GM21447 (cell line): ENCODE measurements at regions not wholly inside any gene's neighbourhood (a gene's known extent, or its start where the extent isn't known, plus 50 kb on each side); places are given as distances from the start of the nearest gene placed in this dataset.
"Not testable (repeated sequence)": the region's sequence is repeated elsewhere in the genome, so short reads cannot be mapped to it uniquely, and the experiment has no call there.

Experiments
- ATAC-seq: cut with Tn5 transposase; IDR thresholded peaks from one replicate; pipeline ENCODE4 v1.9.1; 2021; ENCODE audit not compliant: unreplicated experiment

DNA sequence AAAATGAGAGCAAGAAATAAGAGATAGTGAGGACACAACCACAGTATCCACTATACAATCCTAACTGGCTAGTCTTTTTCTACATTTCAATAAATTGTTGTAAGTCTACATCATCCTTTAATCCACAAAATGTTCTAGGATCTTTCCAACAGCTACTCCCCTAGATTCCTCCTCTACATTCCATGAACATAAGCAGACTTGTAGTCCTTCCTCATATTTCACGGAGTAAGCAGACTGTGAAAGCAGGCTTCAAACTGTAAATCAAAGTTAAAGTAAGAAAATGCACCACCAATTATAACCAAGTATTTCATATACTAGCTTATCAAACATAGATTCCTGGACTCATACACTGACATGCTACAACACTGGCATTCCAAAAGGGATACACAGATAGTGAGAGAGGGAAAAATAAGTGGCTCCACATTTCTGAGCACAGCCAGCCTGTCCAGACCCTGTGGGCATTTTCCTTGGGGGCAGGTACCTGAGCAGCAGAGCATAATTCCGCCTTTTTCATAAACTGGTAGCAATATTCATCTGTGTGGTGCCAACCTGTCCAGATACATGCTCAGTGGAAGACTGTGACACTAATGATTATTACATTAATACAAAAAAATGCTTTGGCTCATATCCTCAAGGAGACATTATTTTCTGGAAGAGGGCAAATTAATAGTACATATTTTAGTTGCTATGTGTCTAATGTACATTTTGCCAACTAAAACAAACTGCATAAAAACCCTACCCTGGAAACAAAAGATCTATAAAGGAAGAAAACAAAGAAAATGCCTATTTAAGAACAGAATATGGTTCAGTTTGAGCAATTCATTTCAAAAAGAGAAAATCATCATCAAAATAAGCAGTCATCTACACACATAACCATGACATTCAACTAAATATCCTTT lies 113.3 kb upstream of the FSCB start:
- ATAC-seq = no peak

DNA sequence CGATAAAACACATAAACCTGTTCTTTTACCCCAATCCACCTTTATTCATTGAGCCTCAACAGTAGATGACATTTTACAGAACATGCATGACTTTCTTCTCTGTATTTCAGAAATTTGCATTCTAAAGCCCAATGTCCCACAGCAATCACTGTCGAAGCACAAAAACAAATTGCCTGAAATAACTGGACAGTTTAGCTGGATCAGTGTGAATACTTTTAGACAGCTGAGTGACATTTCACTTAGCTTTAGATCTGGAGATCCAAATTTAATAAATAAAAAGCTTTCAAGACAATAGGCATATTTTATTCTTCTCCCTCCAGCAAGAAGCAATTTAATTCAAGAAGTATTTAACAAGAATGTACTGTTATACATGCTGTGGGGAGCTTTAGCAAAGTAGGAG lies 109.1 kb upstream of the FSCB start:
- no peak for ATAC-seq

- ATAC-seq = no peak
Measured at GRCh38 chr14:44613061-44613712, 106.1 kb upstream of the FSCB start.

DNA sequence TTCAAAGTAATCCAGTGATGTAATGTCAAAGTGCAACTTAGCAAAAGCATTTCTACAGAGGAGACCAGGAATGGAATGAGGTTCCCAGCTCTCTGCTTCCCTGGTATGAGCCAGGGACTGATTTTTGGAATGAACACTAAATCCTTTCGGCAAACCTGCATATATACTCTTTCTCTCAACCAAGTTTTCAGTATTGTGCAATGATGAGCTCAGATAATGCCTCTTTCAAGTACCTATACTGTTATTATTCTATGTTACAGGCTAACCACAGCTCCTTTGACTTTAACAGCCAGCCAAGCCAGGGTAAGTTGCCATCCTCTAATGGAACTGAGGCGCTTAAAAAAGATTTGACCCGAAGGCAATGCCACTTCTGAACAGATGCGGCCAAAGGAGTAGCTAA lies 104.9 kb upstream of the FSCB start:
- ATAC-seq = no peak

DNA sequence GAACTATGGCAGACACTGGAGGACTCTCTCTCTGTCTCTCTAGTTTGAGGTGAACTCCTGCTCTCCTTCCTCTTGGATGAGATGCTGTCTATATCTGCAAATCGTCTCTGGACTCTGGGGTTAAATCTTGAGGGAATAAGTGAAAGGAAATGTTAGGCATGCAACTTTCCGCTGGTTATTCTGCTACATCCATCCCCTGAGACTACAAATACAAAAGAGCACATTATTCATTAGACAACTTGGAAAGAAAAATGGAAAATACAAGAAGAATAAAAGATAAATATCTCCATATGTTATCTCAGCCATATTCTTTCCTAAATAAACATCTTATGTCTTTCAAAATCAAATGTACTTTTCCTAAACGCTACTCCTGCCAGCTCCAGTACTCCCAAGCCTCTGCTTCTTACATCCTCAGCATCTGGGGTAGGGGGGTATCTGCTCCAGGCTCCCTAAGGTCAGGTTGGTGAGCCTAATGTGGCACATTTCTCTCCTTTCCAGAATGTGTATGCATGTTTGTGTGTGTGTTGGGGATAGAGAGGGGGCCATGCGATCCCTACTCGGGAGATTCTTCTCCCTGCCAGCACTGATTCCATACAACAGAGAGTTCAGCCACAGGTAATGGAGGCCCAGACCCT lies 102.9 kb upstream of the FSCB start:
- no peak for ATAC-seq

DNA sequence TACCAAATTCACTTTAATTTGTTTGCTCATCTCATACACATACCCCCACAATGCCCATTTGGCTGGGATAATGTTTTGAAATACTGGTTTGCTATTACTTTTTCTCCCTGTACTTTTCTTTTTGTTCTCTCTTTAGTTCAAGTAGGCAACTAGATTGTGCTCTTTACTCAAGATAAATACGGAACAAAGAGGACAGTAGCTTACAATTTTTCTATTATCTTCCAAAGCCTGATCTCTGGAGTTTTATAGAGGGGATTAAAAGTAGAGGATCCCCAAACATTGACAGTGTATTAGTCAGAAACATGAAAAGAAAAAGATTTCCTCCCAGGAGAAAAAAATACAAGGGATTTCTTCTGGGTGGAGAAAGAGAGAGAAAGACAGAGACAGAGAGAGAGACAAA lies 102.1 kb upstream of the FSCB start:
- no peak for ATAC-seq

DNA sequence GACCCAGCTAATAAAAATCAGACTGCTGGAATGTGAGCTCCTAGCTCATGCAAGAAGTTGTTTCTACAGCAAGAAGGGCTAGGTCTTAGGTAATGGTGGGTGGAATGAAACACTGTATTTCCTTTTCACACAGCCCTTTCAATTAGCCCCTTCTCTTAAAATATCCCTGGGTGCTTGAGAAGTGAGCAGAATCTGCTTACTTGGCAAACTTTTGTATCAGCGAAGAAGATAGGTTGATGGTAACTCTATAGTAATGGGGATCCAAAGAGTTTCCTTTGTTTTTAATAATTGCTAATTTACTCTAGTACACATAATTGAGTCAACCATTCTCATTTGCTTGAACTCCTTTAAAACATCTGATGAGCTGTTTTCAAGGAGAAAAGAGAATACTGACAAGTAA lies 100.6 kb upstream of the FSCB start:
- ATAC-seq = no peak

- ATAC-seq = no peak
Measured at GRCh38 chr14:44606576-44606975, 99.5 kb upstream of the FSCB start.

GRCh38 chr14:44601266-44601665 lies 94.2 kb upstream of the FSCB start:
- not testable (repeated sequence) for ATAC-seq

- ATAC-seq = no peak
Measured at GRCh38 chr14:44589180-44589579, 82.1 kb upstream of the FSCB start.

GRCh38 chr14:44586910-44587309 lies 79.8 kb upstream of the FSCB start:
- no peak for ATAC-seq

DNA sequence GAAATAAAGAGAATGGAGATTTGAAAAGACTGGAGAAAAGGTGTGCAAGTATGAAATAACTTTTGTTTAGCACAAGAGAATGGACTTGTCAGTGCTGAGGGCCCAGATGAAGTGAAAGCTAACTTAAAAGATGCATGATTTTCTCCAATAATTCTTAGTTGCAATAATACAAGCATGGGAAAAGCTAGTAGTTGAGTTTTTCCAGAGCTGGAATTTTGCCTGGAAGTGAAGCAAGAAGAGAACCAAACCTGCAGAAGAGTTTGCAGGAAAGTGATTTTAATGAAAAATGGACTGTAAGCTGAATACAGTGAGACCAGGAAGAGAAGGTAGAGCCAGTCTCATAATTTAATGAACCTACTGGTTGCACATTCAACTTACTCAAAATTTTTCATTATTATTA lies 69.3 kb upstream of the FSCB start:
- ATAC-seq = no peak

- ATAC-seq = no peak
Measured at GRCh38 chr14:44567997-44568396, 60.9 kb upstream of the FSCB start.

- ATAC-seq = no peak
Measured at GRCh38 chr14:44565968-44566367, 58.9 kb upstream of the FSCB start.

DNA sequence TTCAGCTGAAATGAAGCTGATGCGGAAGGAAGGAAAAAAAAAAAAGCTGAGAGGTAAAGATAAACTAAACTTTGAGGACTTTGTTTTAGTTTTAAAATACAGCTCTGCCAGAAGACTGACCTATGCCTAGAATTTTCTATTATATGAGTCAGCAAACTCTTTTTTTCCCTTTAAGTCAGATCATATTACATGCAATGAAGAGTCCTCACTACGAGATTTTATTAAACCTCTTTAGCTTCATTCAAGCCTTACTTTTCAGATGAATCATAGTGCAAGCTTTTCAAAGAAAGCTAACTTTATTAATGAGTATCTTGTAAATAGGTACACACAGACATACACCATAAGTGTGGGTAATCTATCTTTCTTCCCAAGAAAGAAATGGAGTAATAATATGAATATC lies 57.8 kb upstream of the FSCB start:
- ATAC-seq = no peak
